Parathyroid adenoma (tissue), 2 donors: ENCODE measurements at regions not wholly inside any gene's neighbourhood (a gene's known extent, or its start where the extent isn't known, plus 50 kb on each side); places are given as distances from the start of the nearest gene placed in this dataset.

Experiments used
- H2AFZ ChIP-seq: fragments of 300-600 bp; sonication (generic); one replicate; pipeline ENCODE4 v1.7.0; 2017; ENCODE audit warnings: antibody characterized with exemption, mild to moderate bottlenecking
- H3K27ac ChIP-seq: fragments of 300-600 bp; sonication (generic); one replicate; pipeline ENCODE4 v1.7.0; 2017
- H3K27me3 ChIP-seq: fragments of 300-600 bp; sonication (generic); one replicate; pipeline ENCODE4 v1.7.0; 2017; ENCODE audit warnings: low read length; ENCODE audit not compliant: control insufficient read depth, insufficient read depth
- H3K36me3 ChIP-seq: fragments of 300-600 bp; sonication (generic); one replicate; pipeline ENCODE4 v1.7.0; 2017; ENCODE audit warnings: low read length; ENCODE audit not compliant: control insufficient read depth, insufficient read depth
- H3K4me1 ChIP-seq: fragments of 300-600 bp; sonication (generic); one replicate; pipeline ENCODE4 v1.7.0; 2017; ENCODE audit warnings: control low read depth
- H3K4me2 ChIP-seq: fragments of 300-600 bp; sonication (generic); one replicate; pipeline ENCODE4 v1.7.0; 2017; ENCODE audit warnings: low read length
- H3K4me3 ChIP-seq: fragments of 300-600 bp; sonication (generic); one replicate; pipeline ENCODE4 v1.7.0; 2017; ENCODE audit warnings: low read depth, low read length
- H3K79me2 ChIP-seq: fragments of 300-600 bp; sonication (generic); one replicate; pipeline ENCODE4 v1.7.0; 2017; ENCODE audit warnings: control low read depth
- H3K9ac ChIP-seq: fragments of 300-600 bp; sonication (generic); one replicate; pipeline ENCODE4 v1.7.0; 2017; ENCODE audit warnings: mild to moderate bottlenecking
- H3K9me3 ChIP-seq: fragments of 300-600 bp; sonication (generic); one replicate; pipeline ENCODE4 v1.7.0; 2017; ENCODE audit warnings: low read length; ENCODE audit not compliant: control insufficient read depth
- CTCF ChIP-seq: fragments of 300-600 bp; sonication (generic); IDR thresholded peaks from one replicate; pipeline ENCODE4 v1.7.0; 2017; ENCODE audit warnings: antibody characterized with exemption, mild to moderate bottlenecking
- donor health status: primary hyperparathyroidism.

- no peak overlapping the region for H3K4me2 ChIP-seq
- H3K27me3 ChIP-seq = no peaks in the 10 kb centered on the region
- H3K4me3 ChIP-seq = no peak overlapping the region
- no peaks in the 10 kb centered on the region for H3K79me2 ChIP-seq
- no peak overlapping the region for H2AFZ ChIP-seq
- H3K36me3 ChIP-seq = no peaks in the 10 kb centered on the region
- H3K9me3 ChIP-seq = no peaks in the 10 kb centered on the region
- H3K4me1 ChIP-seq = no peaks in the 10 kb centered on the region
- H3K9ac ChIP-seq = no peak overlapping the region
- no peak for TF ChIP-seq CTCF
- no peak overlapping the region for H3K27ac ChIP-seq
These were observed 1509.6 kb upstream of the TMEM132C start for GRCh38 chr12:126757326-126757725.

- TF ChIP-seq CTCF = no peak
- Histone ChIP-seq H3K4me1 (no peaks in the 10 kb centered on the region), H3K4me3 (no peak overlapping the region), H2AFZ (no peak overlapping the region), H3K4me2 (no peak overlapping the region), H3K27ac (no peak overlapping the region), H3K79me2 (no peaks in the 10 kb centered on the region), H3K27me3 (no peaks in the 10 kb centered on the region), H3K9me3 (no peaks in the 10 kb centered on the region), H3K9ac (no peak overlapping the region), H3K36me3 (no peaks in the 10 kb centered on the region)
These were observed 1506.9 kb upstream of the TMEM132C start for GRCh38 chr12:126760092-126760491.

- H3K4me3 ChIP-seq = no peak overlapping the region
- H3K27me3 ChIP-seq = no peaks in the 10 kb centered on the region
- no peaks in the 10 kb centered on the region for H3K36me3 ChIP-seq
- no peaks in the 10 kb centered on the region for H3K9me3 ChIP-seq
- no peaks in the 10 kb centered on the region for H3K4me1 ChIP-seq
- no peak overlapping the region for H2AFZ ChIP-seq
- TF ChIP-seq CTCF = no peak
- H3K79me2 ChIP-seq = no peaks in the 10 kb centered on the region
- no peak overlapping the region for H3K4me2 ChIP-seq
- H3K9ac ChIP-seq = no peak overlapping the region
- H3K27ac ChIP-seq = no peak overlapping the region
These were observed 1505.5 kb upstream of the TMEM132C start for GRCh38 chr12:126761420-126761819.

- no peaks in the 10 kb centered on the region for H3K9me3 ChIP-seq
- no peaks in the 10 kb centered on the region for H3K4me1 ChIP-seq
- H3K9ac ChIP-seq = no peak overlapping the region
- H2AFZ ChIP-seq = no peak overlapping the region
- H3K79me2 ChIP-seq = no peaks in the 10 kb centered on the region
- H3K4me2 ChIP-seq = no peak overlapping the region
- no peaks in the 10 kb centered on the region for H3K27me3 ChIP-seq
- no peaks in the 10 kb centered on the region for H3K36me3 ChIP-seq
- no peak for TF ChIP-seq CTCF
- no peak overlapping the region for H3K4me3 ChIP-seq
- no peak overlapping the region for H3K27ac ChIP-seq
These were observed 1504.8 kb upstream of the TMEM132C start for GRCh38 chr12:126762150-126762549.

GRCh38 chr12:126763359-126763758 is 1503.6 kb upstream of the TMEM132C start:
- Histone ChIP-seq H3K4me3 (no peak overlapping the region), H3K27me3 (no peaks in the 10 kb centered on the region), H3K4me2 (no peak overlapping the region), H3K4me1 (no peaks in the 10 kb centered on the region), H3K9ac (no peak overlapping the region), H3K9me3 (no peaks in the 10 kb centered on the region), H3K36me3 (no peaks in the 10 kb centered on the region), H3K79me2 (no peaks in the 10 kb centered on the region), H2AFZ (no peak overlapping the region), H3K27ac (no peak overlapping the region)
- TF ChIP-seq CTCF = no peak
